Renal pelvis (tissue), 1 donor: ENCODE measurements at regions not wholly inside any gene's neighbourhood (a gene's known extent, or its start where the extent isn't known, plus 50 kb on each side); places are given as distances from the start of the nearest gene placed in this dataset.

ENCODE experiments used
- DNase-seq: peaks from one replicate; pipeline ENCODE4 v3.0.0-alpha.2; 2013

DNA sequence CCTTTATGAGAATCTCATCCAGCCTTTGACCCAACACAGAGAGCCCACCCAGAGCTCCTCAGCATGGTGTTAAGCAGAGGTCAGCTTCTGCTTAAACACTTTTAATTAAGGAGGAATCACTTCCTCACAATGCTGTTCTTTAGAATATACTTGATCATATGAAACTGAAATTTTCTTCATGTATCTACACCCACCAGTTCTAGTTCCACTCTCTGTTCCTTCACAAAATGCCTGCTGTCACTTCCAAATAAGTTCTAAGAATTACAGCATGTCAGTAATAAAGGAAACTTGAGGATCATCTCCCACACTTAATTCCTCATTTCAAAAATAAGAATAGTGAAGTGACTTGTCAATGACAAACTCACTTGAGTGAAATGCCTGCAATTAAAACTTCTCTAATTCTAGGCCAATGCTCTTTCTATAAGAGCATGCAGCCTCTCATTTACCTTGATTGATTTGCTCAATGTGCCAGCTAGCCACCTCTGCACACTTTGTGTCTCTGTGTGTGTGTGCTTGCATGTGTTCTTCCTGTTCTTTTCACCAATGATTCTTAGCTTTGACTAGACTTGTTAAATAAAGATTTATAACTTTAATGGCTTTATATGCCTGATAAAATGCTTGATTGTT, 356.3 kb downstream of the PLPP3 start:
- no peak for DNase-seq

DNA sequence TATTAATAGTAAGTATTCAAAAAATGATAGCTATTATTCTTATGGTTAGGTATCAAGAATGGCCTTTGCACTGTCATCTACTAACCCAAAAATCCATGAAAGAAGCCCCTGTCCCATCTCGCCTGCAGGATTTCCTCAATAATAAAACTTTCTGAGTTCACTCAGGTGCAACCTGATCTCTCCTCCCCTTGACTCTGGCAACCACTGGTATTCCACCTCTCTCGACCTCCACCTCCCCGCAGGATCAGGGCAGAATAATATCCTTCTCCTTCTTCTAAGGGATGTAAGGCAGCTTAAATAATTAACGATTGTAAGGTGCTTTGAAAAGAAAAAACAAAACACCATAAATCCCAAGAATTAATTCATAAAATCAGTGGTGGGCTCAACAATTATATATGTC, 359.3 kb downstream of the PLPP3 start:
- peak; percentile 34 for DNase-seq

GRCh38 chr1:56218023-56218422, 361.3 kb downstream of the PLPP3 start:
- DNase-seq = no peak

DNA sequence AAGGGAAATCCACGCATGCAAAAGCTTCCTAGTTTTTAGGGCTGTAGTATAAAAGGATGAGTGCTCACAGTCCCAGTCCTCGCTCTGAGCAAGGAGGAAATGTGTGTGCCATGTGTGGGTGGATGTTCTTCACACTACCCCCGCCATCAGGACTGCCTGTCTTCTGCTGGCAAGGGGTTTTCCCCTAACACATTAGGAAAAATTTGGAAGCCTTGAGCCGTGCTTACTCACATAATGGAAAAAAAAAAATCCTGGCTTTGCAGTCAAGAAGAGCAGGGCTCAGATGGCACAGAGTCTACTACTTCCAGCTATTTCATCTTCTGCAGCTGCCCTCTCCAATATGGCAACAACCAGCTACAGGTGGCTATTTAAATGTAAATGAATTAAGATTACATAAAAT, 363.1 kb downstream of the PLPP3 start:
- DNase-seq = no peak

DNA sequence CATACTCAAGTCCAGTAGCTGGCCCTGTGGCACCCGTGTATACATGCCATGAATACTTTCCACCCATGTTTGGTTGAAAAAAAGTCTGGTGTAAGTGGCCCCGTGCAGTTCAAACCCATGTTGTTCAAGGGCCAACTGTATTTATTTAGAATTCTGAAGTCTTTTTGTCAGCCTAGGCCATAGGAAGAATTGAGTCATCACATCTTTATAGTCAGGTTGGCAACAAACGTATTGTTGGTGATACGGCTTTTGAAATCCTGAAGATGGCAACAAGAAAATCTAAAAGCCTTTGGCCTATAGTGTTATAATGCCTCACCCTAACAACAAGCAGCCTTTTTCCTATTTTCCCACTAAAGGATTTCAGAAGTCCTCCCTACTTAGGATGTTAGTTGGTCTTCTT, 363.6 kb downstream of the PLPP3 start:
- no peak for DNase-seq

DNA sequence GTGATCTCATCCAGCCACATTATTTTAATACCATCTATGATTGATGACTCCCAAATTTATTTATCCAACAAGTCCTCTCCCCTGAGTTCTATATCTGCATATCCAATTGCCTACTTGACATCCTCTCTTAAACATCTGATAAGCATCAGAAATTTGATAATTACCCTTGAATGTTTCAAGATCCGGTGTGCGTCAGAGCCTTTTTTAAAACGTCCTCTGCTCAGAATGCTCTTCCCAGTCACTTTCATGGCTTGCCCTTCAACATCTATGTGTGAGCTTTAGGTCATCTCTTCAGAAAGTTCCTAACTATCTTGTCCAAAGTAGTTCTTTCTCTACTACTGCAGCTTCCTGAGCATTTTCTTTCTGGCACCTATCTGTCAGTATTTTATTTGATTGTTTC, 364.3 kb downstream of the PLPP3 start:
- no peak for DNase-seq

DNA sequence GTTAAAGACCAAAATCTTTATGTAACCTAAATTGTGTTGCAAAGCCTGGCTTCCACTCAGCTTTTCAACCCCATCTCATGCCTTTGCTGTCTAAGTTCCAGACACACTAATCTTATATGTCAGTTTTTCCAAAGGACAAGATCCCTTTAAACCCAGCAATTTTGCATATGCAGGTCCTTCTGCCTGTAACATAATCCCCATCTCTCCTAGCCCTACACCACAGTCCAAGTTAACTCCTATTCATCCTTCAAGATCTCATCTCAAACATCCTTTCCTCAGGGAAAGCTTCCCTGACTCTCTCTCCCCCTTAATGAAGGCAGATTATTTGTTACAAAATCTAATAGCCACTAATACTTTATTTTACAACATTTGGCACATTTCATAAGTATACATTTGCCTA, 366.3 kb downstream of the PLPP3 start:
- no peak for DNase-seq

GRCh38 chr1:56212143-56212542, 367.2 kb downstream of the PLPP3 start:
- no peak for DNase-seq

- DNase-seq = no peak
Observed at GRCh38 chr1:56206391-56206790, 373.0 kb downstream of the PLPP3 start.

DNA sequence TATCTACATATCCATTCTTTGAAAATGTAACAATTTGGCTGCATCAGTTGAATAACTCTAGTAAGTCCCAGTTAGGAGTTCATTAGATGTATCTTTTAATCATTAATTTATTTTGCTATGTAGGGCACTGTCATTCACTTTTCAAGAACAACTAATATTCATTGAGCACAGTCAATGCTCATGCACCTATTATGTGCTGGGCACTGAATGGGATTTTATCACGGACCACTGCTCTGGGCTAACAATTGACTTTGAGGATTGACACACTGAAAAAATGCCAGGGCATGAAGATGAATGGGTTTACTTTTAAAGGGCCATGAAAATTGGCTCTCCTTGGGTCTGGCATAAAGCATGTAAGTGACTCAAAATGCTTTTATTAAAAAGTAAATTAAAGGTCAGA, 375.2 kb downstream of the PLPP3 start:
- no peak for DNase-seq

- no peak for DNase-seq
Observed at GRCh38 chr1:56202796-56203492, 376.4 kb downstream of the PLPP3 start.

- no peak for DNase-seq
Observed at GRCh38 chr1:56202186-56202585, 377.2 kb downstream of the PLPP3 start.

DNA sequence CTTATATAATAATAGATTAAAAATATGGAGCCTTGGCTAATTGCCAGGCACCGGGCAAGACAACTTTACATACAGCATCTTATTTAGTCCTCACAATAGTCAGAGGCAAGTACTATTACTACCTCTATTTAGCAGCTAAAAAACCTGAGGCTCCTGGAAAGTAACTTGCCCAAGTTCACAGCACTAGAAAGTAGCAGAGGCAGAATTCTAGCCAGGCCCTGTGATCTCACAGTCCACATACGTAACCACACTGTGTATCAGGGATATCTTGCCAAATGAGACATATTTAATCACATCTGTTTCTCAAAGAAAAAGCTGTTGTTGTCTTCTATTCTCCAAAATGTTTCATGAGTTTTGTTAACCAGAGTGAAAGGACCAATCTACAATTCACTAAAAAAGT, 378.5 kb downstream of the PLPP3 start:
- no peak for DNase-seq

DNA sequence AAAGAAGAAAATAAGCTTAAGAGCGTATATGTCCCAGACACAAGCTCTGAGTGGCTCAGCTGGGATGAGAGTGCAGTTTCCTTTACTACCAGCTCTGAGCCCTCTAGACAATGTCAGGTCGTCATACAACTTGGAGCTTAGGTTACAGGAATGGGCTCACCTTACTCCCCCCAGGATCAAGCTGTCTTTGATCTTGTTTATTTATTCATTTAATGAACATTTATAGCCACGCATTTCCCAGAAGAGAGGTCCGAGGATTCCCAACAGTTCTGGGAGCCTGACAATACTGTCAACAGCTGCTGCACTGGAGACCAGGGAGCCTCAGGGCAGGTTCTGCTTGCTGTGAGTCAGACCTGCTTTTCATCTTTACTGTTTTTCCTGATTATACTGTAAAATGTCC, 378.9 kb downstream of the PLPP3 start:
- DNase-seq = peak; percentile 58

- DNase-seq = no peak
Observed at GRCh38 chr1:56199956-56200355, 379.4 kb downstream of the PLPP3 start.

DNA sequence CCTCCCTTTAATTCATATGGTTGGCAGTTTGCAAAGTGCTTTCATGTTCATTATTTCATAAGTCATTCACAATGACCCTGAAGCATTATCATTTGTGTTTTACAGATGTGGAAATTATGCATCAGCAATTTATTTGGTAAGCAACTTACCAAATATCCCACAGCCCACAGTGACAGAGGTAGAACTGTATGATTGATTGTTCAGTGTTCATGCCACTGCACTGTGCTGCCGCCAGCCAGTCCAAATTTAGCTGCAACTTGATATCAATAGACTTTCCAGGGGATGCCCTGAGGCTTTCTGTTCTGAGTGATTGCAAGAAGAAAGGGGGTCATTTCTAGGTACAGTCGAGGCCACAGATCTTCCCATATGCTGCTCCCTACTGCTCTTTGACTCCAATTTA, 380.3 kb downstream of the PLPP3 start:
- no peak for DNase-seq

GRCh38 chr1:56197946-56198345, 381.4 kb downstream of the PLPP3 start:
- no peak for DNase-seq

- no peak for DNase-seq
Observed at GRCh38 chr1:56196839-56197238, 382.5 kb downstream of the PLPP3 start.

- no peak for DNase-seq
Observed at GRCh38 chr1:56194701-56195300, 384.6 kb downstream of the PLPP3 start.

DNA sequence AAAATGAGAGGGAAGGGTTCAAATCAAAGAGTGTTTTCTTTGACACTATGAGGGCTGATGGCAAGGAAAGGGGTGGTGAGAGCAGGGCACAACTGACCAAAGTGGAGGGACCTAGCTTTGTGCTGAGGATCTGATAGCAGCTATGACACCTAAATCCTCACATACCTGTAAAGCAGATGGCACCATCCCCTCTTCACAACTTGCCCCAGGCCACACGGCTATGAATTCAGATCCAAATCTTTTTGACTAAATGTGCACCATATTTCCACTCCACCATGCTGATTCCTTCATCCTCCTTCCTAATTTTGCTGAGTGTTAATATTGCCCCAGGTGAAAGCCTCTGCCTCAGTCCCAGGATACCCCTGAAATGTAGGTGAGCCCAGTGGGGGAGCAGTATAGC, 385.7 kb downstream of the PLPP3 start:
- DNase-seq = no peak

GRCh38 chr1:56191369-56191768, 388.0 kb downstream of the PLPP3 start:
- DNase-seq = no peak

DNA sequence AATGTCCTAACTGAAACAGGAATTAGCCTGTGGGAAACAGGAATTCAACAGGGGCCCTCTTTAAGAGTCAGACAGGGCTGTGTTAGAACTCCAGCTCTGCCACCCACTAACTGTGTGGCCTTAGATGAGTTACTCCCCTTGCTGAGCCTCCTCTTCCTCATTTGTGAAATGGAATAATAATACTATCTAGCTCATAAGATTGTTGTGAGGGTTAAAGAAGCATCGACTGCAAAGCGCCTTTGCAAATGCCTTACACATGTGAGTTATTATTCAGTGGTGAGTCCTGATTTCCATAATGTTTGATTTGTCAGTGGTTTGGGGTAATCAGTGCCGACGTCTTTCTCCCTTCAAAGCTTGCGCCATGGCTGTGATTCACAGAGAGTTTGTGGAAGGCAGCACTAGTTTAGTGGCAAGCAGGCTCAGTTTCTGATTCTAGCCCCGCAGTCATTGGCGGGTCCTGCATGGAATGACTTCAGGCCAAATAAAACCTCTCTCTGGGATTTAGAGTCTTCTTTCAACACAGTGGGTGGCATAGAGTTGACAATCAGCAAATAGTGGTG, 388.5 kb downstream of the PLPP3 start:
- no peak for DNase-seq
